Hepatocyte (in vitro differentiated cells): ENCODE measurements at regions not wholly inside any gene's neighbourhood (a gene's known extent, or its start where the extent isn't known, plus 50 kb on each side); places are given as distances from the start of the nearest gene placed in this dataset.

ENCODE experiments used
- DNase-seq: peaks from one replicate; pipeline ENCODE4 v3.0.0-alpha.2; 2016; ENCODE audit warnings: low spot score
- H2AFZ ChIP-seq: fragments of 200-600 bp; sonication (generic); 2 replicates; pipeline ENCODE4 v1.6.0; 2016; ENCODE audit warnings: antibody characterized with exemption, mild to moderate bottlenecking
- H3K27ac ChIP-seq: fragments of 200-600 bp; sonication (generic); 2 replicates; pipeline ENCODE4 v1.5.1; 2016; ENCODE audit warnings: mild to moderate bottlenecking
- H3K27me3 ChIP-seq: fragments of 200-600 bp; sonication (generic); 2 replicates; pipeline ENCODE4 v1.6.1; 2016
- H3K36me3 ChIP-seq: fragments of 200-600 bp; sonication (generic); replicated peaks from 2 replicates; pipeline ENCODE4 v1.5.1; 2016; ENCODE audit warnings: low read depth; ENCODE audit not compliant: insufficient read depth
- H3K4me1 ChIP-seq: fragments of 200-600 bp; sonication (generic); 2 replicates; pipeline ENCODE4 v1.5.1; 2016; ENCODE audit warnings: mild to moderate bottlenecking, moderate library complexity; ENCODE audit not compliant: insufficient read depth
- H3K4me2 ChIP-seq: fragments of 200-600 bp; sonication (generic); 2 replicates; pipeline ENCODE4 v1.6.0; 2016
- H3K4me3 ChIP-seq: fragments of 200-600 bp; sonication (generic); 2 replicates; pipeline ENCODE4 v1.5.1; 2016; ENCODE audit warnings: mild to moderate bottlenecking
- H3K79me2 ChIP-seq: fragments of 200-600 bp; sonication (generic); 2 replicates; pipeline ENCODE4 v1.6.0; 2017; ENCODE audit warnings: mild to moderate bottlenecking
- H3K9me2 ChIP-seq: fragments of 200-600 bp; sonication (generic); replicated peaks from 2 replicates; pipeline ENCODE4 v1.6.0; 2017; ENCODE audit warnings: mild to moderate bottlenecking; ENCODE audit not compliant: insufficient read depth
- H3K9me3 ChIP-seq: fragments of 200-600 bp; sonication (generic); 2 replicates; pipeline ENCODE4 v1.5.1; 2016; ENCODE audit warnings: low read depth, mild to moderate bottlenecking
- H4K20me1 ChIP-seq: fragments of 200-600 bp; sonication (generic); 2 replicates; pipeline ENCODE4 v1.6.0; 2016; ENCODE audit warnings: mild to moderate bottlenecking; ENCODE audit not compliant: insufficient read depth, poor library complexity, severe bottlenecking
- CTCF ChIP-seq: fragments of 200-600 bp; sonication (generic); IDR thresholded peaks from 2 replicates; pipeline ENCODE4 v1.5.1; 2016; ENCODE audit warnings: antibody characterized with exemption, mild to moderate bottlenecking; ENCODE audit not compliant: poor library complexity
- EZH2 ChIP-seq: fragments of 200-600 bp; sonication (generic); IDR thresholded peaks from 2 replicates; pipeline ENCODE4 v1.6.1; 2016; ENCODE audit warnings: antibody characterized with exemption, mild to moderate bottlenecking, borderline replicate concordance
- EZH2phosphoT487 ChIP-seq: fragments of 200-600 bp; sonication (generic); IDR thresholded peaks from one replicate; pipeline ENCODE4 v1.6.1; 2018; ENCODE audit warnings: antibody characterized with exemption, mild to moderate bottlenecking, low read depth, moderate library complexity; ENCODE audit not compliant: unreplicated experiment, severe bottlenecking
- WGBS: methylation state at CpG from one replicate; pipeline ENCODE4 v1.1.6; 2016; ENCODE audit warnings: low lambda C conversion rate; ENCODE audit errors: missing lambda C conversion rate; 5-methylcytosine and 5-hydroxymethylcytosine counted together

- Histone ChIP-seq H3K4me2 (no peak overlapping the region), H3K4me1 (no peaks in the 10 kb centered on the region), H3K36me3 (no peaks in the 10 kb centered on the region), H3K79me2 (no peaks in the 10 kb centered on the region), H3K9me3 (no peaks in the 10 kb centered on the region), H3K27me3 (no peaks in the 10 kb centered on the region), H4K20me1 (no peaks in the 10 kb centered on the region), H3K9me2 (no peaks in the 10 kb centered on the region), H3K4me3 (no peak overlapping the region), H3K27ac (no peak overlapping the region), H2AFZ (no peak overlapping the region)
- no peak for DNase-seq
- no peak for TF ChIP-seq EZH2
- TF ChIP-seq CTCF, result peak; percentile 40
- TF ChIP-seq EZH2phosphoT487, result no peak
These were observed 104.1 kb upstream of the SLC35B3 start for GRCh38 chr6:8539453-8539852.

- Histone ChIP-seq H3K4me1 (no peaks in the 10 kb centered on the region), H3K4me2 (no peak overlapping the region), H3K36me3 (no peaks in the 10 kb centered on the region), H2AFZ (no peak overlapping the region), H3K9me3 (no peaks in the 10 kb centered on the region), H3K4me3 (no peak overlapping the region), H4K20me1 (no peaks in the 10 kb centered on the region), H3K27ac (no peak overlapping the region), H3K9me2 (no peaks in the 10 kb centered on the region), H3K27me3 (no peaks in the 10 kb centered on the region), H3K79me2 (no peaks in the 10 kb centered on the region)
- DNase-seq, result no peak
- WGBS, result 80% methylated on average over 3 of the region's 3 CpGs
- TF ChIP-seq CTCF (no peak), EZH2phosphoT487 (no peak), EZH2 (no peak)
These were observed 100.8 kb upstream of the SLC35B3 start for GRCh38 chr6:8536122-8536521.

GRCh38 chr6:8535519-8535918, 100.2 kb upstream of the SLC35B3 start:
- Histone ChIP-seq H3K4me3 (no peak overlapping the region), H3K27ac (no peak overlapping the region), H3K4me1 (no peaks in the 10 kb centered on the region), H2AFZ (no peak overlapping the region), H3K4me2 (no peak overlapping the region), H3K36me3 (no peaks in the 10 kb centered on the region), H3K27me3 (no peaks in the 10 kb centered on the region), H4K20me1 (no peaks in the 10 kb centered on the region), H3K79me2 (no peaks in the 10 kb centered on the region), H3K9me2 (no peaks in the 10 kb centered on the region), H3K9me3 (no peaks in the 10 kb centered on the region)
- DNase-seq, result no peak
- WGBS, result 77% methylated on average over 3 of the region's 3 CpGs
- no peak for TF ChIP-seq EZH2
- TF ChIP-seq EZH2phosphoT487, result no peak
- TF ChIP-seq CTCF, result no peak
